ENCODE measurements at regions not wholly inside any gene's neighbourhood (a gene's known extent, or its start where the extent isn't known, plus 50 kb on each side); places are given as distances from the start of the nearest gene placed in this dataset.

- no peaks in the 10 kb centered on the region for H3K4me1 ChIP-seq (ENCODE audit: low read length)
- no peak overlapping the region for H3K4me3 ChIP-seq (ENCODE audit: low read length)
- no peaks in the 10 kb centered on the region for H3K36me3 ChIP-seq (ENCODE audit: insufficient read depth, low read length)
- H3K9me2 ChIP-seq (replicated peaks; ENCODE audit: insufficient read depth, low read length) = no peaks in the 10 kb centered on the region
- H2AFZ ChIP-seq (ENCODE audit: low read length) = no peak overlapping the region
- H4K20me1 ChIP-seq (ENCODE audit: insufficient read depth, low read depth, low read length) = no peaks in the 10 kb centered on the region
- H3K27me3 ChIP-seq (ENCODE audit: low read length) = no peaks in the 10 kb centered on the region
- no peak overlapping the region for H3K27ac ChIP-seq (ENCODE audit: low read length)
- DNase-seq = no peak
- H3K9me3 ChIP-seq (ENCODE audit: low read length) = no peaks in the 10 kb centered on the region
- H3K79me2 ChIP-seq (ENCODE audit: low read length) = no peaks in the 10 kb centered on the region
- no peak overlapping the region for H3K4me2 ChIP-seq (ENCODE audit: low read depth, low read length, poor library complexity, severe bottlenecking)
- H3K9ac ChIP-seq (ENCODE audit: low read length) = no peak overlapping the region
Observed at GRCh38 chr4:180698550-180699195, 1544.5 kb upstream of the TENM3 start.

GRCh38 chr4:180706766-180707165 is 1536.4 kb upstream of the TENM3 start:
- no peak overlapping the region for H3K4me2 ChIP-seq (ENCODE audit: low read depth, low read length, poor library complexity, severe bottlenecking)
- H3K79me2 ChIP-seq (ENCODE audit: low read length) = no peaks in the 10 kb centered on the region
- H3K4me1 ChIP-seq (ENCODE audit: low read length) = no peaks in the 10 kb centered on the region
- H3K9me2 ChIP-seq (replicated peaks; ENCODE audit: insufficient read depth, low read length) = no peaks in the 10 kb centered on the region
- H3K9me3 ChIP-seq (ENCODE audit: low read length) = no peaks in the 10 kb centered on the region
- H3K36me3 ChIP-seq (ENCODE audit: insufficient read depth, low read length) = no peaks in the 10 kb centered on the region
- H3K9ac ChIP-seq (ENCODE audit: low read length) = no peak overlapping the region
- no peaks in the 10 kb centered on the region for H3K27me3 ChIP-seq (ENCODE audit: low read length)
- no peaks in the 10 kb centered on the region for H4K20me1 ChIP-seq (ENCODE audit: insufficient read depth, low read depth, low read length)
- H2AFZ ChIP-seq (ENCODE audit: low read length) = no peak overlapping the region
- no peak for DNase-seq
- no peak overlapping the region for H3K27ac ChIP-seq (ENCODE audit: low read length)
- no peak overlapping the region for H3K4me3 ChIP-seq (ENCODE audit: low read length)

GRCh38 chr4:180710628-180711337 is 1532.4 kb upstream of the TENM3 start:
- no peak for DNase-seq
- H3K4me1 ChIP-seq (ENCODE audit: low read length) = no peaks in the 10 kb centered on the region
- H2AFZ ChIP-seq (ENCODE audit: low read length) = no peak overlapping the region
- H3K9me3 ChIP-seq (ENCODE audit: low read length) = no peaks in the 10 kb centered on the region
- H3K4me2 ChIP-seq (ENCODE audit: low read depth, low read length, poor library complexity, severe bottlenecking) = no peak overlapping the region
- H3K36me3 ChIP-seq (ENCODE audit: insufficient read depth, low read length) = no peaks in the 10 kb centered on the region
- no peaks in the 10 kb centered on the region for H3K79me2 ChIP-seq (ENCODE audit: low read length)
- H3K27ac ChIP-seq (ENCODE audit: low read length) = no peak overlapping the region
- no peaks in the 10 kb centered on the region for H3K9me2 ChIP-seq (replicated peaks; ENCODE audit: insufficient read depth, low read length)
- H3K4me3 ChIP-seq (ENCODE audit: low read length) = no peak overlapping the region
- H4K20me1 ChIP-seq (ENCODE audit: insufficient read depth, low read depth, low read length) = no peaks in the 10 kb centered on the region
- no peaks in the 10 kb centered on the region for H3K27me3 ChIP-seq (ENCODE audit: low read length)
- H3K9ac ChIP-seq (ENCODE audit: low read length) = no peak overlapping the region

GRCh38 chr4:180717451-180718033 is 1525.7 kb upstream of the TENM3 start:
- H3K27me3 ChIP-seq (ENCODE audit: low read length) = no peaks in the 10 kb centered on the region
- H3K27ac ChIP-seq (ENCODE audit: low read length) = no peak overlapping the region
- H3K79me2 ChIP-seq (ENCODE audit: low read length) = no peaks in the 10 kb centered on the region
- no peak overlapping the region for H3K4me2 ChIP-seq (ENCODE audit: low read depth, low read length, poor library complexity, severe bottlenecking)
- no peaks in the 10 kb centered on the region for H3K4me1 ChIP-seq (ENCODE audit: low read length)
- no peak overlapping the region for H2AFZ ChIP-seq (ENCODE audit: low read length)
- DNase-seq = no peak
- no peak overlapping the region for H3K9ac ChIP-seq (ENCODE audit: low read length)
- H3K36me3 ChIP-seq (ENCODE audit: insufficient read depth, low read length) = no peaks in the 10 kb centered on the region
- no peak overlapping the region for H3K4me3 ChIP-seq (ENCODE audit: low read length)
- H3K9me2 ChIP-seq (replicated peaks; ENCODE audit: insufficient read depth, low read length) = no peaks in the 10 kb centered on the region
- H4K20me1 ChIP-seq (ENCODE audit: insufficient read depth, low read depth, low read length) = no peaks in the 10 kb centered on the region
- no peaks in the 10 kb centered on the region for H3K9me3 ChIP-seq (ENCODE audit: low read length)

- Histone ChIP-seq H3K36me3 (ENCODE audit: insufficient read depth, low read length) (no peaks in the 10 kb centered on the region), H3K79me2 (ENCODE audit: low read length) (no peaks in the 10 kb centered on the region), H3K27me3 (ENCODE audit: low read length) (no peaks in the 10 kb centered on the region), H3K9me2 (replicated peaks; ENCODE audit: insufficient read depth, low read length) (no peaks in the 10 kb centered on the region), H3K4me1 (ENCODE audit: low read length) (no peaks in the 10 kb centered on the region), H4K20me1 (ENCODE audit: insufficient read depth, low read depth, low read length) (no peaks in the 10 kb centered on the region), H3K4me2 (ENCODE audit: low read depth, low read length, poor library complexity, severe bottlenecking) (no peak overlapping the region), H3K27ac (ENCODE audit: low read length) (no peak overlapping the region), H3K9me3 (ENCODE audit: low read length) (no peaks in the 10 kb centered on the region), H3K4me3 (ENCODE audit: low read length) (no peak overlapping the region), H3K9ac (ENCODE audit: low read length) (no peak overlapping the region), H2AFZ (ENCODE audit: low read length) (no peak overlapping the region)
- no peak for DNase-seq
Observed at GRCh38 chr4:180721356-180721755, 1521.8 kb upstream of the TENM3 start.

- Histone ChIP-seq H3K79me2 (ENCODE audit: low read length) (no peaks in the 10 kb centered on the region), H2AFZ (ENCODE audit: low read length) (no peak overlapping the region), H3K36me3 (ENCODE audit: insufficient read depth, low read length) (no peaks in the 10 kb centered on the region), H4K20me1 (ENCODE audit: insufficient read depth, low read depth, low read length) (no peaks in the 10 kb centered on the region), H3K27me3 (ENCODE audit: low read length) (no peaks in the 10 kb centered on the region), H3K4me1 (ENCODE audit: low read length) (no peaks in the 10 kb centered on the region), H3K9me3 (ENCODE audit: low read length) (no peaks in the 10 kb centered on the region), H3K4me3 (ENCODE audit: low read length) (no peak overlapping the region), H3K27ac (ENCODE audit: low read length) (no peak overlapping the region), H3K9me2 (replicated peaks; ENCODE audit: insufficient read depth, low read length) (no peaks in the 10 kb centered on the region), H3K9ac (ENCODE audit: low read length) (no peak overlapping the region), H3K4me2 (ENCODE audit: low read depth, low read length, poor library complexity, severe bottlenecking) (no peak overlapping the region)
- no peak for DNase-seq
Observed at GRCh38 chr4:180726611-180727010, 1516.6 kb upstream of the TENM3 start.

GRCh38 chr4:180727478-180727877 is 1515.7 kb upstream of the TENM3 start:
- no peaks in the 10 kb centered on the region for H3K9me2 ChIP-seq (replicated peaks; ENCODE audit: insufficient read depth, low read length)
- no peaks in the 10 kb centered on the region for H3K9me3 ChIP-seq (ENCODE audit: low read length)
- no peaks in the 10 kb centered on the region for H4K20me1 ChIP-seq (ENCODE audit: insufficient read depth, low read depth, low read length)
- H3K9ac ChIP-seq (ENCODE audit: low read length) = no peak overlapping the region
- DNase-seq = no peak
- H3K36me3 ChIP-seq (ENCODE audit: insufficient read depth, low read length) = no peaks in the 10 kb centered on the region
- no peaks in the 10 kb centered on the region for H3K27me3 ChIP-seq (ENCODE audit: low read length)
- no peaks in the 10 kb centered on the region for H3K79me2 ChIP-seq (ENCODE audit: low read length)
- no peak overlapping the region for H3K4me3 ChIP-seq (ENCODE audit: low read length)
- H3K27ac ChIP-seq (ENCODE audit: low read length) = no peak overlapping the region
- no peak overlapping the region for H3K4me2 ChIP-seq (ENCODE audit: low read depth, low read length, poor library complexity, severe bottlenecking)
- H3K4me1 ChIP-seq (ENCODE audit: low read length) = no peaks in the 10 kb centered on the region
- H2AFZ ChIP-seq (ENCODE audit: low read length) = no peak overlapping the region

GRCh38 chr4:180734753-180735432 is 1508.3 kb upstream of the TENM3 start:
- no peaks in the 10 kb centered on the region for H3K9me3 ChIP-seq (ENCODE audit: low read length)
- H3K27me3 ChIP-seq (ENCODE audit: low read length) = no peaks in the 10 kb centered on the region
- no peaks in the 10 kb centered on the region for H3K4me1 ChIP-seq (ENCODE audit: low read length)
- no peaks in the 10 kb centered on the region for H3K9me2 ChIP-seq (replicated peaks; ENCODE audit: insufficient read depth, low read length)
- H3K79me2 ChIP-seq (ENCODE audit: low read length) = no peaks in the 10 kb centered on the region
- no peak overlapping the region for H3K4me3 ChIP-seq (ENCODE audit: low read length)
- no peak overlapping the region for H3K27ac ChIP-seq (ENCODE audit: low read length)
- no peak overlapping the region for H3K9ac ChIP-seq (ENCODE audit: low read length)
- no peak for DNase-seq
- no peak overlapping the region for H2AFZ ChIP-seq (ENCODE audit: low read length)
- H4K20me1 ChIP-seq (ENCODE audit: insufficient read depth, low read depth, low read length) = no peaks in the 10 kb centered on the region
- H3K36me3 ChIP-seq (ENCODE audit: insufficient read depth, low read length) = no peaks in the 10 kb centered on the region
- no peak overlapping the region for H3K4me2 ChIP-seq (ENCODE audit: low read depth, low read length, poor library complexity, severe bottlenecking)
